ENCODE measurements at regions not wholly inside any gene's neighbourhood (a gene's known extent, or its start where the extent isn't known, plus 50 kb on each side); places are given as distances from the start of the nearest gene placed in this dataset.

DNA sequence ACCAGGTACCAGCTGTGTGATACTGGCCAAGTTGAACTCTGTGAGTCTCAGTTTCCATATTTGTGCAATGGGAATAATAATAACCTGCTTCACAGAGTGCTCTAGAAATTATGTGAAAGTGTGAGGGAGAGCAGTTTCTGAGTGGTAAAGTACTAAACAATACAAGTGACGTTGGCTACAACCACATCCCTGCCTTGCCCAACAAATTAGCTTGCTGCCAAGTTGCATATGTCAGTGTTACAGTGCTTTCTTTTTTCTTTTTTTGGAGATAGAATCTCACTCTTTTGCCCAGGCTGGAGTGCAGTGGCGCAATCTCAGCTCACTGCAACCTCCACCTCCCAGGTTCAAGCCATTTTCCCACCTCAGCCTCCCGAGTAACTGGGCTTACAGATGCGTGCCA lies 533.6 kb upstream of the MEX3C start:
- Histone ChIP-seq H3K27me3 (ENCODE audit: control insufficient read depth, insufficient read depth, low read length) (no peaks in the 10 kb centered on the region), H3K9me3 (ENCODE audit: control insufficient read depth, insufficient read depth, low read length) (peaks cover 7% of the 10 kb centered on the region), H3K27ac (ENCODE audit: low read depth, low read length) (no peak overlapping the region), H3K4me3 (ENCODE audit: low read depth, low read length) (no peak overlapping the region)
- no peak for DNase-seq (ENCODE audit: low read depth, low spot score)
- ChIA-PET CTCF (no interaction called here), POLR2A (no interaction called here)
- TF ChIP-seq, protein P1, sequence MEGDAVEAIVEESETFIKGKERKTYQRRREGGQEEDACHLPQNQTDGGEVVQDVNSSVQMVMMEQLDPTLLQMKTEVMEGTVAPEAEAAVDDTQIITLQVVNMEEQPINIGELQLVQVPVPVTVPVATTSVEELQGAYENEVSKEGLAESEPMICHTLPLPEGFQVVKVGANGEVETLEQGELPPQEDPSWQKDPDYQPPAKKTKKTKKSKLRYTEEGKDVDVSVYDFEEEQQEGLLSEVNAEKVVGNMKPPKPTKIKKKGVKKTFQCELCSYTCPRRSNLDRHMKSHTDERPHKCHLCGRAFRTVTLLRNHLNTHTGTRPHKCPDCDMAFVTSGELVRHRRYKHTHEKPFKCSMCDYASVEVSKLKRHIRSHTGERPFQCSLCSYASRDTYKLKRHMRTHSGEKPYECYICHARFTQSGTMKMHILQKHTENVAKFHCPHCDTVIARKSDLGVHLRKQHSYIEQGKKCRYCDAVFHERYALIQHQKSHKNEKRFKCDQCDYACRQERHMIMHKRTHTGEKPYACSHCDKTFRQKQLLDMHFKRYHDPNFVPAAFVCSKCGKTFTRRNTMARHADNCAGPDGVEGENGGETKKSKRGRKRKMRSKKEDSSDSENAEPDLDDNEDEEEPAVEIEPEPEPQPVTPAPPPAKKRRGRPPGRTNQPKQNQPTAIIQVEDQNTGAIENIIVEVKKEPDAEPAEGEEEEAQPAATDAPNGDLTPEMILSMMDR (IDR thresholded peaks at IDR 0.05; ENCODE audit: low read depth, low read length): no peak

DNA sequence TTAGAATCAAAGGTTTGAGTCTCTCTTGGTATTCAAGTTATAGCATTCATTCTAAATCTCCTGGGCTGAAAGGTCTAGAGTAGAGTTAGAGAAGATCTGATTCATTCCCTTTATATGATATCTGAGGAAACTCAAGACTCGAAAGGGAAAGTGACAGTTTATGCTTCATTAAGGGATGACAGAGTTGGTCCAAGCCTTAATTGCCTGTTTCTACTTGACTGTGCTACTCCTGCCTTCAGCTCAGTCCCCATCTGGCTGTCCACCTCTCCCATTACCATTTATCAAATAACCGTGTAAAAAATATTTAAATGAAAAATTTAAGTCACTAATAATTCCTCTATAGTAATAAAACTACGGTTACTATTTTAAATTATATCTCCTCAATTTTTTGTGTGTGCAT lies 537.1 kb upstream of the MEX3C start:
- no peaks in the 10 kb centered on the region for H3K27me3 ChIP-seq (ENCODE audit: control insufficient read depth, insufficient read depth, low read length)
- TF ChIP-seq, protein P1 (IDR thresholded peaks at IDR 0.05; ENCODE audit: low read depth, low read length): no peak
- POLR2A ChIA-PET: no interaction called here
- H3K9me3 ChIP-seq (ENCODE audit: control insufficient read depth, insufficient read depth, low read length): peaks cover 7% of the 10 kb centered on the region
- CTCF ChIA-PET: no interaction called here
- no peak overlapping the region for H3K27ac ChIP-seq (ENCODE audit: low read depth, low read length)
- DNase-seq (ENCODE audit: low read depth, low spot score): no peak
- no peak overlapping the region for H3K4me3 ChIP-seq (ENCODE audit: low read depth, low read length)

DNA sequence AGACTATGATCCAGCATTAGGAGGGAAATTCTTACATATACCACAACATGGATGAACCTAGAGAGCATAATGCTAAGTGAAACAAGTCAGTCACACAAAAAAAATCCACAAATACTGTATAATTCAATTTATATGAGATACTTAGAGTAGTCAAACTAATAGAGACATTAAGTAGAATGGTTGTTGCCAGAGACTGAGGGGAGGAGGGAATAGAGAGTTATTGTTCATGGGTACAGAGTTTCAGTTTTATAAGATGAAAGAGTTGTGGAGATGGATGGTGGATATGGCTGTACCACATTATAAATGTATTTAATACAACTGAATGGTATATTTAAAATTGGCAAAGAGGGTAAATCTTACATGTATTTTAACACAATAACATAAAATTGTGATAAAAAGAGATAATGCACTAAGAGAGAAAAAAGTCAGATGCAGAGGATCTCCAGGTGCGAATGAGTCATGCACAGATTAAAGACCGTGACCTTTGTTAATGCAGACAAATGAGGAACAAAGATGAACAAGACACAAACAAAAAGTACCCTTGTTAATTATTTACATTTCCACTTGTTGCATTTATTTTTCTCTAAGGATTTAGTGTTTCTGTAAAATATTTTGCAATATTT lies 541.7 kb upstream of the MEX3C start:
- Histone ChIP-seq H3K9me3 (ENCODE audit: control insufficient read depth, insufficient read depth, low read length) (no peaks in the 10 kb centered on the region; the same call in 1 of the 2 replicates), H3K4me3 (ENCODE audit: low read depth, low read length) (no peak overlapping the region), H3K27ac (ENCODE audit: low read depth, low read length) (no peak overlapping the region), H3K27me3 (ENCODE audit: control insufficient read depth, insufficient read depth, low read length) (no peaks in the 10 kb centered on the region)
- TF ChIP-seq, protein P1 (IDR thresholded peaks at IDR 0.05; ENCODE audit: low read depth, low read length): no peak
- DNase-seq (ENCODE audit: low read depth, low spot score): no peak
- POLR2A ChIA-PET: no interaction called here
- CTCF ChIA-PET: no interaction called here

DNA sequence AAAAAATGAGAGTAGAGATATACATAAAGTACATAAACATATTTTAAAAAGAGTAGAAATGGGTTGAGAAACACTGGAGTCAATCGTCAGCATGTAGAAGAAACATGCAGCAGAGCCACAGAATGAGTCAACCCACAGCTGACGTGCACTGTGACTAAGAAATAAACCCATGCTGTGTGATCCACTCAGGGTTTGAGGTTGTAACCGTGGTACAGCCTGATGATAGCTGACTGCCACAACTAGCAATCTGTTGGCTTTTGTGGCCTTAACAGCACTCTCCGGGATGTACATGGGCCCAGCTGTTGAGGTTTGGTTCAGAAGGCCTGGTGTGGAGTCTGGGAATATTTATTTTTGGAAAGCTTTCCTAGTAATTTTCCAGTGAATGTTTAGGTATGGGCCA lies 554.4 kb upstream of the MEX3C start:
- ChIA-PET CTCF (no interaction called here), POLR2A (no interaction called here)
- no peak for DNase-seq (ENCODE audit: low read depth, low spot score)
- peaks cover 6% of the 10 kb centered on the region; the same call in 1 of the 2 replicates for H3K9me3 ChIP-seq (ENCODE audit: control insufficient read depth, insufficient read depth, low read length)
- no peaks in the 10 kb centered on the region for H3K27me3 ChIP-seq (ENCODE audit: control insufficient read depth, insufficient read depth, low read length)
- TF ChIP-seq, protein P1 (IDR thresholded peaks at IDR 0.05; ENCODE audit: low read depth, low read length): no peak
- H3K27ac ChIP-seq (ENCODE audit: low read depth, low read length): no peak overlapping the region
- no peak overlapping the region for H3K4me3 ChIP-seq (ENCODE audit: low read depth, low read length)

DNA sequence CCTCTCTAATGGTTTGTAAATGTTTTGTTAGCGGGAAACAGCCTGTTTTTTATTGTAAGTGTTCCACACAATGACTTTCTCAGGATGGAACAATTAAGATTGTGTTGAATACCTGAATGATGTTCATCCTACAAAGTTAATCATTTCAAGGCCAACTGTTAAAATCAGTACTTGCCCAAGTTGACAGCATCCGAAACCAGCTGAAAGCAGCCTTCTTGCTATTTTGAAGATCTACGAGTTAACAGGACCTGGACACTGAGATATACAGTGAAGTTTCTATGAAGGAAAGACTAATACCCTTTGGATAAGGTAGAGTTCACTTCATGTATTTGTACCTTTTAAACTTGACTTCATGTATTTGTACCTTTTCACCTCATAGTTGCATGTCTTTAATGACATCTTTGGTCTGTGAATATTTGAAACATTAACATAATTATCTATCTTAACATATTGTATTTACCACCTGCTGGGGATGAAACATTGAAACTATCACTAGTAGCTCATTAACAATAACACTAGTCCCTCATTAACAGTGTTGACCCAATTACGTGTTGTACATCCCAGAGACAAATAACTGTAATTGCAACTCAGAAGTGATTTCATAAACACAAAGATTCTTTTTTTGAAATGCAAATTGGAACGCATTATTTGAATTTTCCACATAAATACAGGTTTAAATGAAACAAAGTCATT lies 556.0 kb upstream of the MEX3C start:
- no peaks in the 10 kb centered on the region for H3K27me3 ChIP-seq (ENCODE audit: control insufficient read depth, insufficient read depth, low read length)
- ChIA-PET POLR2A (no interaction called here), CTCF (no interaction called here)
- peaks cover 6% of the 10 kb centered on the region; the same call in 1 of the 2 replicates for H3K9me3 ChIP-seq (ENCODE audit: control insufficient read depth, insufficient read depth, low read length)
- no peak for DNase-seq (ENCODE audit: low read depth, low spot score)
- no peak overlapping the region for H3K4me3 ChIP-seq (ENCODE audit: low read depth, low read length)
- H3K27ac ChIP-seq (ENCODE audit: low read depth, low read length): no peak overlapping the region
- TF ChIP-seq, protein P1 (IDR thresholded peaks at IDR 0.05; ENCODE audit: low read depth, low read length): no peak

Data from AG04450 (cell line).